Activated T-cell treated with anti-CD3 and anti-CD28 coated beads, Interleukin-2, amount 50 U/mL, for 24 hours (primary cell): ENCODE measurements at regions not wholly inside any gene's neighbourhood (a gene's known extent, or its start where the extent isn't known, plus 50 kb on each side); places are given as distances from the start of the nearest gene placed in this dataset.

Experiments used
- DNase-seq: peaks from one replicate; pipeline ENCODE4 v3.0.0-alpha.2; 2020
- H3K27ac Mint-ChIP-seq: 2 replicates; pipeline ENCODE4 v1.8.0; 2020; ENCODE audit warnings: mild to moderate bottlenecking, mixed read lengths
- H3K27me3 Mint-ChIP-seq: 2 replicates; pipeline ENCODE4 v1.8.0; 2020; ENCODE audit warnings: mixed read lengths
- H3K36me3 Mint-ChIP-seq: 2 replicates; pipeline ENCODE4 v1.8.0; 2020; ENCODE audit warnings: low read depth, mixed read lengths
- H3K4me1 Mint-ChIP-seq: 2 replicates; pipeline ENCODE4 v1.8.0; 2020; ENCODE audit warnings: low read depth, mixed read lengths
- H3K4me3 Mint-ChIP-seq: 2 replicates; pipeline ENCODE4 v1.8.0; 2020; ENCODE audit warnings: mild to moderate bottlenecking, moderate library complexity, mixed read lengths
- H3K9me3 Mint-ChIP-seq: 2 replicates; pipeline ENCODE4 v1.8.0; 2020; ENCODE audit warnings: mixed read lengths

- no peaks in the 10 kb centered on the region for H3K36me3 Mint-ChIP-seq
- no peak overlapping the region for H3K4me3 Mint-ChIP-seq
- DNase-seq, result no peak
- H3K4me1 Mint-ChIP-seq, result peaks cover 9% of the 10 kb centered on the region
- peaks cover 2% of the 10 kb centered on the region for H3K9me3 Mint-ChIP-seq
- H3K27me3 Mint-ChIP-seq, result no peaks in the 10 kb centered on the region
- no peak overlapping the region for H3K27ac Mint-ChIP-seq
These were observed 75.0 kb downstream of the PTPDC1 start for GRCh38 chr9:94159069-94159939.

- Mint-ChIP-seq H3K27ac (no peak overlapping the region), H3K4me1 (peaks cover 20% of the 10 kb centered on the region), H3K27me3 (no peaks in the 10 kb centered on the region), H3K36me3 (peaks cover 2% of the 10 kb centered on the region), H3K4me3 (no peak overlapping the region), H3K9me3 (no peaks in the 10 kb centered on the region)
- no peak for DNase-seq
These were observed 76.6 kb downstream of the PTPDC1 start for GRCh38 chr9:94160594-94161501.

GRCh38 chr9:94161673-94162072 lies 77.4 kb downstream of the PTPDC1 start:
- no peak overlapping the region for H3K27ac Mint-ChIP-seq
- H3K36me3 Mint-ChIP-seq, result peaks cover 2% of the 10 kb centered on the region
- H3K4me3 Mint-ChIP-seq, result no peak overlapping the region
- H3K4me1 Mint-ChIP-seq, result peaks cover 17% of the 10 kb centered on the region
- no peaks in the 10 kb centered on the region for H3K9me3 Mint-ChIP-seq
- H3K27me3 Mint-ChIP-seq, result no peaks in the 10 kb centered on the region
- no peak for DNase-seq

- Mint-ChIP-seq H3K27me3 (no peaks in the 10 kb centered on the region), H3K9me3 (no peaks in the 10 kb centered on the region), H3K4me3 (peak overlapping the region; percentile 75), H3K27ac (peak overlapping the region; percentile 95), H3K4me1 (peaks cover 33% of the 10 kb centered on the region), H3K36me3 (peaks cover 31% of the 10 kb centered on the region)
- DNase-seq, result no peak
These were observed 80.7 kb downstream of the PTPDC1 start for GRCh38 chr9:94164806-94165549.

GRCh38 chr9:94165592-94166235 lies 81.5 kb downstream of the PTPDC1 start:
- H3K27ac Mint-ChIP-seq, result peak overlapping the region; percentile 95
- peaks cover 39% of the 10 kb centered on the region for H3K4me1 Mint-ChIP-seq
- no peaks in the 10 kb centered on the region for H3K9me3 Mint-ChIP-seq
- peak; percentile 97 for DNase-seq
- H3K4me3 Mint-ChIP-seq, result peak overlapping the region; percentile 75
- peaks cover 37% of the 10 kb centered on the region for H3K36me3 Mint-ChIP-seq
- H3K27me3 Mint-ChIP-seq, result no peaks in the 10 kb centered on the region

GRCh38 chr9:94166236-94166975 lies 82.1 kb downstream of the PTPDC1 start:
- H3K27me3 Mint-ChIP-seq, result no peaks in the 10 kb centered on the region
- H3K4me3 Mint-ChIP-seq, result peak overlapping the region; percentile 88
- H3K27ac Mint-ChIP-seq, result peak overlapping the region; percentile 95
- peak; percentile 93 for DNase-seq
- H3K4me1 Mint-ChIP-seq, result peaks cover 41% of the 10 kb centered on the region
- H3K36me3 Mint-ChIP-seq, result peaks cover 40% of the 10 kb centered on the region
- no peaks in the 10 kb centered on the region for H3K9me3 Mint-ChIP-seq

GRCh38 chr9:94166976-94167346 lies 82.7 kb downstream of the PTPDC1 start:
- H3K27me3 Mint-ChIP-seq, result no peaks in the 10 kb centered on the region
- H3K4me3 Mint-ChIP-seq, result peak overlapping the region; percentile 88
- peak overlapping the region; percentile 95 for H3K27ac Mint-ChIP-seq
- H3K4me1 Mint-ChIP-seq, result peaks cover 45% of the 10 kb centered on the region
- DNase-seq, result no peak
- no peaks in the 10 kb centered on the region for H3K9me3 Mint-ChIP-seq
- peaks cover 45% of the 10 kb centered on the region for H3K36me3 Mint-ChIP-seq

- Mint-ChIP-seq H3K36me3 (peaks cover 49% of the 10 kb centered on the region), H3K4me1 (peaks cover 49% of the 10 kb centered on the region)
These were observed 83.2 kb downstream of the PTPDC1 start for GRCh38 chr9:94167376-94167890.

GRCh38 chr9:94168203-94169000 lies 84.1 kb downstream of the PTPDC1 start:
- peaks cover 58% of the 10 kb centered on the region for H3K4me1 Mint-ChIP-seq
- DNase-seq, result no peak
- H3K9me3 Mint-ChIP-seq, result no peaks in the 10 kb centered on the region
- H3K27ac Mint-ChIP-seq, result peak overlapping the region; percentile 95
- peaks cover 58% of the 10 kb centered on the region for H3K36me3 Mint-ChIP-seq
- H3K4me3 Mint-ChIP-seq, result peak overlapping the region; percentile 88
- no peaks in the 10 kb centered on the region for H3K27me3 Mint-ChIP-seq

More at GRCh38 chr9:94167376-94167890, 83.2 kb downstream of the PTPDC1 start:
- Mint-ChIP-seq H3K27me3 (no peaks in the 10 kb centered on the region), H3K9me3 (no peaks in the 10 kb centered on the region), H3K27ac (peak overlapping the region; percentile 95), H3K4me3 (peak overlapping the region; percentile 88)
- DNase-seq, result no peak

- Mint-ChIP-seq H3K36me3 (peaks cover 74% of the 10 kb centered on the region), H3K9me3 (no peaks in the 10 kb centered on the region), H3K27me3 (no peaks in the 10 kb centered on the region), H3K27ac (peak overlapping the region; percentile 34), H3K4me1 (peaks cover 67% of the 10 kb centered on the region), H3K4me3 (peak overlapping the region; percentile 88)
- no peak for DNase-seq
These were observed 85.7 kb downstream of the PTPDC1 start for GRCh38 chr9:94169968-94170367.

GRCh38 chr9:94173632-94174031 lies 85.5 kb upstream of the ZNF169 start:
- Mint-ChIP-seq H3K27ac (peak overlapping the region; percentile 92), H3K36me3 (peaks cover 87% of the 10 kb centered on the region), H3K27me3 (no peaks in the 10 kb centered on the region), H3K9me3 (no peaks in the 10 kb centered on the region), H3K4me1 (peaks cover 82% of the 10 kb centered on the region), H3K4me3 (peak overlapping the region; percentile 44)
- no peak for DNase-seq

- peak overlapping the region; percentile 92 for H3K27ac Mint-ChIP-seq
- H3K4me1 Mint-ChIP-seq, result peaks cover 85% of the 10 kb centered on the region
- H3K27me3 Mint-ChIP-seq, result no peaks in the 10 kb centered on the region
- H3K4me3 Mint-ChIP-seq, result peak overlapping the region; percentile 31
- no peaks in the 10 kb centered on the region for H3K9me3 Mint-ChIP-seq
- no peak for DNase-seq
- peaks cover 90% of the 10 kb centered on the region for H3K36me3 Mint-ChIP-seq
These were observed 84.9 kb upstream of the ZNF169 start for GRCh38 chr9:94174164-94174563.
